Neural progenitor cell (in vitro differentiated cells): ENCODE measurements at regions not wholly inside any gene's neighbourhood (a gene's known extent, or its start where the extent isn't known, plus 50 kb on each side); places are given as distances from the start of the nearest gene placed in this dataset.
"Not testable (repeated sequence)": the region's sequence is repeated elsewhere in the genome, so short reads cannot be mapped to it uniquely, and the experiment has no call there.

Experiments
- DNase-seq: peaks from one replicate; pipeline ENCODE4 v3.0.0-alpha.2; 2016; ENCODE audit warnings: low spot score
- H2AFZ ChIP-seq: fragments of 200-600 bp; sonication (generic); replicated peaks from 2 replicates; pipeline ENCODE4 v1.6.1; 2016; ENCODE audit warnings: antibody characterized with exemption
- H3F3A ChIP-seq: fragments of 200-600 bp; sonication (generic); 2 replicates; pipeline ENCODE4 v1.6.1; 2016; ENCODE audit warnings: antibody characterized with exemption, low read depth
- H3K27ac ChIP-seq: fragments of 200-600 bp; sonication (generic); 2 replicates; pipeline ENCODE4 v1.5.1; 2016; ENCODE audit warnings: mild to moderate bottlenecking
- H3K27me3 ChIP-seq: fragments of 200-600 bp; sonication (generic); 2 replicates; pipeline ENCODE4 v1.6.1; 2016; ENCODE audit warnings: mild to moderate bottlenecking, moderate library complexity
- H3K36me3 ChIP-seq: fragments of 200-600 bp; sonication (generic); 2 replicates; pipeline ENCODE4 v1.5.1; 2016
- H3K4me1 ChIP-seq: fragments of 200-600 bp; sonication (generic); 2 replicates; pipeline ENCODE4 v1.6.1; 2016; ENCODE audit warnings: mixed run types
- H3K4me2 ChIP-seq: fragments of 200-600 bp; sonication (generic); 2 replicates; pipeline ENCODE4 v1.6.1; 2016
- H3K4me3 ChIP-seq: fragments of 200-600 bp; sonication (generic); 2 replicates; pipeline ENCODE4 v1.5.1; 2016
- H3K79me2 ChIP-seq: fragments of 200-600 bp; sonication (generic); 2 replicates; pipeline ENCODE4 v1.6.1; 2016; ENCODE audit warnings: low read depth
- H3K9ac ChIP-seq: fragments of 200-600 bp; sonication (generic); 2 replicates; pipeline ENCODE4 v1.6.1; 2016
- H3K9me3 ChIP-seq: fragments of 200-600 bp; sonication (generic); 2 replicates; pipeline ENCODE4 v1.5.1; 2016; ENCODE audit warnings: low read depth
- H4K20me1 ChIP-seq: fragments of 200-600 bp; sonication (generic); 2 replicates; pipeline ENCODE4 v1.6.1; 2016; ENCODE audit warnings: low read depth
- H3K27ac Mint-ChIP-seq: 3 replicates; pipeline ENCODE4 v1.8.0; 2021; ENCODE audit warnings: mixed read lengths
- H3K27me3 Mint-ChIP-seq: 2 replicates; pipeline ENCODE4 v1.8.0; 2022; ENCODE audit warnings: low read depth, mild to moderate bottlenecking, inconsistent platforms, moderate library complexity, mixed read lengths; ENCODE audit not compliant: insufficient read depth
- H3K36me3 Mint-ChIP-seq: 3 replicates; pipeline ENCODE4 v1.8.0; 2021; ENCODE audit warnings: mixed read lengths
- H3K4me1 Mint-ChIP-seq: 3 replicates; pipeline ENCODE4 v1.8.0; 2021; ENCODE audit warnings: mixed read lengths
- H3K4me3 Mint-ChIP-seq: 3 replicates; pipeline ENCODE4 v1.8.0; 2021; ENCODE audit warnings: mild to moderate bottlenecking, moderate library complexity, mixed read lengths
- H3K9me3 Mint-ChIP-seq: 3 replicates; pipeline ENCODE4 v1.8.0; 2020; ENCODE audit warnings: mixed read lengths
- EZH2 ChIP-seq: fragments of 200-600 bp; sonication (generic); IDR thresholded peaks from 2 replicates; pipeline ENCODE4 v1.6.1; 2017; ENCODE audit warnings: antibody characterized with exemption, mild to moderate bottlenecking, moderate library complexity
- EZH2phosphoT487 ChIP-seq: fragments of 200-600 bp; sonication (generic); IDR thresholded peaks from 2 replicates; pipeline ENCODE4 v1.6.1; 2017; ENCODE audit warnings: antibody characterized with exemption
- TF ChIP-seq, protein P1 (sequence below): fragments of 200-600 bp; sonication (generic); IDR thresholded peaks from 2 replicates; pipeline ENCODE4 v1.5.1; 2017; ENCODE audit warnings: antibody characterized with exemption, mild to moderate bottlenecking

DNA sequence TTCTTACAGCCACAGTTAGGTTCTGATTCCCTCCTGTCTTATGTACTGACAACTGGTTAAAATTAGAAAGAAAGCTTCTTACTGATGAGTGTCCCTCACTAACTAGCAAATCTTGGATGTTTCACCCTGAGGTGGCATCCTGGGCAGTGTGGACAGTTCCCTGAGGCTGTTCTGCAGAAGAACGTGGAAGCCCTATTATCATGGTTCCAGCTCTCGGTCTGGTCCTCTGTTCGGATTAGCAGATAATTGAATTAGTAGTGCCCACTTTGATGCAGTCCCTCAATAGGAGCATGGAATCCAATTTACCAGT is 381.7 kb upstream of the NT5C1B start:
- Histone ChIP-seq H3K27me3 (no peaks in the 10 kb centered on the region), H3K4me1 (no peaks in the 10 kb centered on the region), H3F3A (no peaks in the 10 kb centered on the region), H3K4me3 (no peak overlapping the region), H3K4me2 (no peak overlapping the region), H3K27ac (no peak overlapping the region), H2AFZ (no peak overlapping the region), H3K9ac (no peak overlapping the region), H3K79me2 (no peaks in the 10 kb centered on the region), H4K20me1 (no peaks in the 10 kb centered on the region), H3K36me3 (no peaks in the 10 kb centered on the region), H3K9me3 (no peaks in the 10 kb centered on the region)
- no peaks in the 10 kb centered on the region for H3K27me3 Mint-ChIP-seq
- H3K9me3 Mint-ChIP-seq = no peaks in the 10 kb centered on the region
- TF ChIP-seq EZH2phosphoT487 (no peak), EZH2 (no peak)
- TF ChIP-seq, protein P1, sequence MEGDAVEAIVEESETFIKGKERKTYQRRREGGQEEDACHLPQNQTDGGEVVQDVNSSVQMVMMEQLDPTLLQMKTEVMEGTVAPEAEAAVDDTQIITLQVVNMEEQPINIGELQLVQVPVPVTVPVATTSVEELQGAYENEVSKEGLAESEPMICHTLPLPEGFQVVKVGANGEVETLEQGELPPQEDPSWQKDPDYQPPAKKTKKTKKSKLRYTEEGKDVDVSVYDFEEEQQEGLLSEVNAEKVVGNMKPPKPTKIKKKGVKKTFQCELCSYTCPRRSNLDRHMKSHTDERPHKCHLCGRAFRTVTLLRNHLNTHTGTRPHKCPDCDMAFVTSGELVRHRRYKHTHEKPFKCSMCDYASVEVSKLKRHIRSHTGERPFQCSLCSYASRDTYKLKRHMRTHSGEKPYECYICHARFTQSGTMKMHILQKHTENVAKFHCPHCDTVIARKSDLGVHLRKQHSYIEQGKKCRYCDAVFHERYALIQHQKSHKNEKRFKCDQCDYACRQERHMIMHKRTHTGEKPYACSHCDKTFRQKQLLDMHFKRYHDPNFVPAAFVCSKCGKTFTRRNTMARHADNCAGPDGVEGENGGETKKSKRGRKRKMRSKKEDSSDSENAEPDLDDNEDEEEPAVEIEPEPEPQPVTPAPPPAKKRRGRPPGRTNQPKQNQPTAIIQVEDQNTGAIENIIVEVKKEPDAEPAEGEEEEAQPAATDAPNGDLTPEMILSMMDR = no peak
- no peaks in the 10 kb centered on the region for H3K36me3 Mint-ChIP-seq
- no peak overlapping the region for H3K4me3 Mint-ChIP-seq
- DNase-seq = no peak
- no peak overlapping the region for H3K27ac Mint-ChIP-seq
- H3K4me1 Mint-ChIP-seq = peaks cover 5% of the 10 kb centered on the region

DNA sequence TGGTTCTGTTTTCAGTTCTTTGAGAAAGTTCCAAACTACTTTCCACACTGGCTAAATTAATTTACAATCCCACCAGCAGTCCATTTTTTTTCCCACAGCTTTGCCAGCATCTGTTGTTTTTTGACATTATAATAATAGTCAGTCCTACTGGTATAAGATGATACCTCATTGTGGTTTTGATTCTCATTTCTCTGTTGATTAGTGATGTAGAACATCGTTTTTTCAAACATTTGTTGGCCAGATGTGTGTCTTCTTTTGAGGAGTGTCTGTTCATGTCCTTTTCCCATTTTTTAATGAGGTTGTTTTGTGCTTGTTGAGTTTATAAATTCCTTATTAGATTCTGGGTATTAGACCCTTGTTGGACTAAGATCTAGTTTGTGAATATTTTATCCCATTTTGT is 376.8 kb upstream of the NT5C1B start:
- TF ChIP-seq EZH2 = no peak
- TF ChIP-seq, protein P1 = no peak
- TF ChIP-seq EZH2phosphoT487 = no peak
- no peaks in the 10 kb centered on the region for H3K9me3 Mint-ChIP-seq
- Histone ChIP-seq H3K27ac (no peak overlapping the region), H3K36me3 (no peaks in the 10 kb centered on the region), H3K4me1 (no peaks in the 10 kb centered on the region), H2AFZ (no peak overlapping the region), H3K4me3 (no peak overlapping the region), H3K9me3 (no peaks in the 10 kb centered on the region), H3K9ac (no peak overlapping the region), H4K20me1 (no peaks in the 10 kb centered on the region), H3F3A (no peaks in the 10 kb centered on the region), H3K27me3 (no peaks in the 10 kb centered on the region), H3K4me2 (no peak overlapping the region), H3K79me2 (no peaks in the 10 kb centered on the region)
- H3K4me3 Mint-ChIP-seq = no peak overlapping the region
- H3K4me1 Mint-ChIP-seq = no peaks in the 10 kb centered on the region
- no peaks in the 10 kb centered on the region for H3K27me3 Mint-ChIP-seq
- no peak overlapping the region for H3K27ac Mint-ChIP-seq
- H3K36me3 Mint-ChIP-seq = no peaks in the 10 kb centered on the region
- DNase-seq = no peak

DNA sequence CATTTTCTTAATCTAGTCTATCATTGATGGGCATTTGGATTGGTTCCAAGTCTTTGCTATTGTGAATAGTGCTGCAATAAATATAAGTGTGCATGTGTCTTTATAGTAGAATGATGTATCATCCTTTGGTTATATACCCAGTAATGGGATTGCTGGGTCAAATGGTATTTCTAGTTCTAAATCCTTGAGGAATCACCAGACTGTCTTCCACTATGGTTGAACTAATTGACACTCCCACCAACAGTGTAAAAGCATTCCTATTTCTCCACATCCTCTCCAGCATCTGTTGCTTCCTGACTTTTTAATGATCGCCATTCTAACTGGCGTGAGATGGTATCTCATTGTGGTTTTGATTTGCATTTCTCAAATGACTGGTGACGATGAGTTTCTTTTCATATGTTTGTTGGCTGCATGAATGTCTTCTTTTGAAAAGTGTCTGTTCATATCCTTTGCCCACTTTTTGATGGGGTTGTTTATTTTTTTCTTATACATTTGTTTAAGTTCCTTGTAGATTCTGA is 374.4 kb upstream of the NT5C1B start:
- H4K20me1 ChIP-seq, H3K79me2 ChIP-seq, H3K36me3 ChIP-seq, DNase-seq, H2AFZ ChIP-seq, H3K27me3 ChIP-seq, H3K9ac ChIP-seq, H3K4me1 Mint-ChIP-seq, H3K4me3 Mint-ChIP-seq, H3K4me3 ChIP-seq, H3K27ac Mint-ChIP-seq, H3K9me3 Mint-ChIP-seq, H3K9me3 ChIP-seq, H3K27me3 Mint-ChIP-seq, H3K4me2 ChIP-seq, H3K36me3 Mint-ChIP-seq, H3F3A ChIP-seq, H3K4me1 ChIP-seq, H3K27ac ChIP-seq: not testable (repeated sequence)

DNA sequence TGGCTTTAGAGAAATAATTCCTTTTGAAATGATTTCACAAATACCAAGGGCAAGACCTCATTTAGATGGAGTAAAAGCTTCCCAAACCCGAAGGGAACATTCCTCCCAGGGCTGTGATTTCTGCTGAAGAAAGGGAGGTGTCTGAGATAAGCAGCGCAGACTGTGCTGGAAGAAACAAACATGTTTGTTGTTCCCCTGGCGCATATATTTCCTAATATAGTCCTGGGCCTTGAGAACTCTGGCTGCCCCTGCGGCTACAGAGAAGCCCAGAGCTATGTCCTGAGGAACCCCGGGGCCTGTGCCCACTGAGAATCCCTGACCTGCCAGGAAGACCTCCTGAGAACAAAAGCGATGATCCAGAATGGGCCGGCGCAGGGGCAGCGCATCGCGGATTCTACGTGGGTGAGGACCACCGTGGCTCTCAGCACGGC is 372.6 kb upstream of the NT5C1B start:
- H3K36me3 Mint-ChIP-seq = no peaks in the 10 kb centered on the region
- no peaks in the 10 kb centered on the region for H3K9me3 ChIP-seq
- no peak overlapping the region for H3K9ac ChIP-seq
- H3K4me2 ChIP-seq = no peak overlapping the region
- no peak for DNase-seq
- H4K20me1 ChIP-seq = no peaks in the 10 kb centered on the region
- no peak overlapping the region for H3K27ac Mint-ChIP-seq
- no peak overlapping the region for H2AFZ ChIP-seq
- TF ChIP-seq EZH2 (no peak), EZH2phosphoT487 (no peak)
- TF ChIP-seq, protein P1 = no peak
- H3K4me3 Mint-ChIP-seq = no peak overlapping the region
- no peaks in the 10 kb centered on the region for H3K4me1 Mint-ChIP-seq
- H3K79me2 ChIP-seq = no peaks in the 10 kb centered on the region
- no peaks in the 10 kb centered on the region for H3K4me1 ChIP-seq
- H3K36me3 ChIP-seq = no peaks in the 10 kb centered on the region
- no peaks in the 10 kb centered on the region for H3F3A ChIP-seq
- H3K27me3 ChIP-seq = no peaks in the 10 kb centered on the region
- H3K27me3 Mint-ChIP-seq = no peaks in the 10 kb centered on the region
- H3K4me3 ChIP-seq = no peak overlapping the region
- H3K27ac ChIP-seq = no peak overlapping the region
- no peaks in the 10 kb centered on the region for H3K9me3 Mint-ChIP-seq
